Natural killer cell treated with Interleukin-12 subunit alpha and Interleukin-12 subunit beta and Interleukin-15 and Interleukin-18, amount 100 ng/mL, for 72 hours (primary cell): ENCODE measurements at regions not wholly inside any gene's neighbourhood (a gene's known extent, or its start where the extent isn't known, plus 50 kb on each side); places are given as distances from the start of the nearest gene placed in this dataset.
"Not testable (repeated sequence)": the region's sequence is repeated elsewhere in the genome, so short reads cannot be mapped to it uniquely, and the experiment has no call there.

Experiments used
- ATAC-seq, 2 donors: fragments of 150-1000 bp; cut with Tn5 transposase in 1 of 2; sonication (Bioruptor Pico), chemical (Tn5 transposase) in 1 of 2; 2 replicates each; pipeline ENCODE4 v1.10.0; 2021
- DNase-seq: peaks from one replicate; pipeline ENCODE4 v3.0.0; 2022; ENCODE audit warnings: low spot score
- H3K27ac Mint-ChIP-seq, 2 donors: 1 replicate in 1 of 2; 2 replicates in 1 of 2; pipeline ENCODE4 v1.8.0; 2022; ENCODE audit warnings: mixed read lengths in 2 of 2, mild to moderate bottlenecking in 1 of 2, moderate library complexity in 1 of 2
- H3K27me3 Mint-ChIP-seq, 2 donors: 1 replicate in 1 of 2; 2 replicates in 1 of 2; pipeline ENCODE4 v1.8.0; 2022; ENCODE audit warnings: mixed read lengths in 2 of 2
- H3K36me3 Mint-ChIP-seq: one replicate; pipeline ENCODE4 v1.8.0; 2022; ENCODE audit warnings: mixed read lengths
- H3K4me1 Mint-ChIP-seq, 2 donors: 1 replicate in 1 of 2; 2 replicates in 1 of 2; pipeline ENCODE4 v1.8.0; 2022; ENCODE audit warnings: low read depth in 2 of 2, mixed read lengths in 2 of 2, mild to moderate bottlenecking in 1 of 2
- H3K4me3 Mint-ChIP-seq: one replicate; pipeline ENCODE4 v1.8.0; 2022; ENCODE audit warnings: mixed read lengths
- H3K9me3 Mint-ChIP-seq: 2 replicates; pipeline ENCODE4 v1.8.0; 2022; ENCODE audit warnings: mixed read lengths

GRCh38 chr4:101655857-101656256, 134.7 kb upstream of the BANK1 start:
- Mint-ChIP-seq H3K27me3 (peaks cover 3 to 30% of the 10 kb centered on the region in 2 donors), H3K4me1 (no peaks in the 10 kb centered on the region)

GRCh38 chr4:101655005-101655404, 135.5 kb upstream of the BANK1 start:
- ATAC-seq (no peak), DNase-seq (no peak)
- Mint-ChIP-seq H3K27ac (no peak overlapping the region), H3K4me3 (no peak overlapping the region), H3K36me3 (no peaks in the 10 kb centered on the region), H3K27me3 (peaks cover 3 to 30% of the 10 kb centered on the region in 2 donors), H3K4me1 (no peaks in the 10 kb centered on the region), H3K9me3 (no peaks in the 10 kb centered on the region)

More at GRCh38 chr4:101655857-101656256, 134.7 kb upstream of the BANK1 start:
- no peaks in the 10 kb centered on the region for H3K9me3 Mint-ChIP-seq
- H3K36me3 Mint-ChIP-seq: no peaks in the 10 kb centered on the region
- ATAC-seq (no peak), DNase-seq (no peak)
- no peak overlapping the region for H3K4me3 Mint-ChIP-seq
- no peak overlapping the region for H3K27ac Mint-ChIP-seq

- Mint-ChIP-seq H3K27me3 (peaks cover 11 to 43% of the 10 kb centered on the region in 2 donors), H3K4me3 (no peak overlapping the region), H3K27ac (no peak overlapping the region), H3K9me3 (no peaks in the 10 kb centered on the region), H3K36me3 (no peaks in the 10 kb centered on the region), H3K4me1 (no peaks in the 10 kb centered on the region)
- no peak for ATAC-seq
- DNase-seq: no peak
Observed at GRCh38 chr4:101651778-101652177, 138.8 kb upstream of the BANK1 start.

DNA sequence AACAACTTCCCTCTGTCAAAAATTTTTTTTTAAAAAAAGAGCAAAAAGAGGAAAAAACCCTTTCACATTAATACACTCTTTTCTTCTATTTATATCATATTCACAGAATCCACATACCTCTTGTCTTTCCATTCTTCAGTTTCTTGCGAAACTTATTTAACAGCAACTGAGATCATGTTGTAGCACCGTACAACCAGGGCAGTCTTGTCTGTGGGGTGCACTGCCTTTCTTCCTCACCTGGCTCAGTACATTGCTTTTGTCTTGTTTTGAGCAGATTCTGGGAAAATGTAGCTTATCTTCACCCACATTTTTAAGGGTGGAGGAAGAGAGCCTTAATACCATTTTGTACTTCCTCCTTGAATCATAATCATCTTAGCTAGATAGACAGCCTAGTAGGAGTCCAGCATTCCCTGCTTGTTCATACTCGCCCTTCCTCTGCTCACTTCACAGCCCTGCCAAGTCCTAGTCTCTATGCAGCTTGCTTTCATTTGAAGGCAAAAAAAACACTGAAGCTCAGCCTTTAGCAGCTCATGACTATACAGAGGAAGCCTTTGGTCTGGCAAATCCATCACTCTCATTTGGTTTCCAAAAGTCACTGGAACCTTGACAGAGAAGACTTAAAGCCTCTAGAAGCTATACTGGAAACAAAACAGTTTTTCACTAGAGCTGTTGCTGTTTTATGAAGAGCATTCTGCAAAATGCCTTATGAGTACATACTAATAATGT, 140.6 kb upstream of the BANK1 start:
- Mint-ChIP-seq H3K4me1 (no peaks in the 10 kb centered on the region), H3K36me3 (no peaks in the 10 kb centered on the region), H3K27ac (no peak overlapping the region), H3K4me3 (no peak overlapping the region), H3K9me3 (no peaks in the 10 kb centered on the region), H3K27me3 (peaks cover 17 to 45% of the 10 kb centered on the region in 2 donors)
- no peak for DNase-seq
- no peak for ATAC-seq

DNA sequence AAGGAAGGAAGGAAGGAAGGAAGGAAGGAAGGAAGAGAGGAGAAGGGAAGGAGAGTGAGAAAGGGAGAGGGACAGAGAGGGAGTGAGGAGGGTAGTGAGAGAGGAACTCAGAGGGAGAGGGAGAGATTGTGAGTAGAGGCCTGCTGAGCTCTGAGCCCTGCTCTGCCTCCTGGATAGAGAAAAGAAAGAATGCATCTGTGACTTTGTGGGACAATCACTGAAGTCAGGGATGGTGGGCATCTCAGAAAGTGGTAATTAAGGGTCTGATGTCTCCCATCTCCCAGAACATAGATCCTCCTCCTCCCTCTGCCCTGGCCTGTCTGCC, 142.9 kb upstream of the BANK1 start:
- Mint-ChIP-seq H3K36me3 (no peaks in the 10 kb centered on the region), H3K27me3 (peaks cover 21 to 51% of the 10 kb centered on the region in 2 donors), H3K27ac (no peak overlapping the region), H3K4me1 (no peaks in the 10 kb centered on the region), H3K9me3 (no peaks in the 10 kb centered on the region), H3K4me3 (no peak overlapping the region)
- DNase-seq: no peak
- no peak for ATAC-seq

GRCh38 chr4:101644516-101644915, 146.0 kb upstream of the BANK1 start:
- ATAC-seq (no peak), DNase-seq (no peak)
- Mint-ChIP-seq H3K4me1 (no peaks in the 10 kb centered on the region), H3K4me3 (no peak overlapping the region), H3K9me3 (no peaks in the 10 kb centered on the region), H3K27ac (no peak overlapping the region), H3K27me3 (peaks cover 27 to 44% of the 10 kb centered on the region in 2 donors), H3K36me3 (no peaks in the 10 kb centered on the region)

GRCh38 chr4:101643186-101643837, 147.2 kb upstream of the BANK1 start:
- no peak for DNase-seq
- Mint-ChIP-seq H3K27ac (no peak overlapping the region), H3K27me3 (peaks cover 25 to 37% of the 10 kb centered on the region in 2 donors), H3K4me3 (no peak overlapping the region), H3K4me1 (no peaks in the 10 kb centered on the region), H3K9me3 (no peaks in the 10 kb centered on the region), H3K36me3 (no peaks in the 10 kb centered on the region)
- no peak for ATAC-seq

DNA sequence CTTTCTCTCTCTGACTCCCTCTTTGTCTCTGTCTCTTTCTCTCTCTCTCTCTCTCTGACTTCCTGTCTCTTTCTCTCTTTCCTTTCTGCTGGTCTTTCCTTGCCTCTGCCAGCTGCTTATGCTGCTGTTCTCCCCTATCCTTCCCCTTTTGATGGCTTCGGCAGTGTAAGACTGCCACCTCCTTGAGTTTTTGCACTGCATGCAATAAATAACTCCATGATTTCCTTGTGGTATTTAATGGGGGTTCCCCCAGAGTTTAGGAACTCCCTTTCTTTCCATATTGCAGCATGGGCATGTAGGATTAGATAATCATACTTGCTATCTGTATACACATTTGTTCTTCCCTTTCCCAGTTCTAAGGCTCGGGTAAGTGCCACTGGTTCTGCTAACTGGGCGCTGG, 157.8 kb upstream of the BANK1 start:
- not testable (repeated sequence) for H3K27ac Mint-ChIP-seq, H3K4me1 Mint-ChIP-seq, ATAC-seq, H3K36me3 Mint-ChIP-seq, H3K9me3 Mint-ChIP-seq, H3K4me3 Mint-ChIP-seq, DNase-seq, H3K27me3 Mint-ChIP-seq

- Mint-ChIP-seq H3K9me3 (peaks cover 5% of the 10 kb centered on the region), H3K4me3 (no peak overlapping the region), H3K27me3 (peaks cover 11 to 17% of the 10 kb centered on the region in 2 donors), H3K36me3 (peaks cover 5% of the 10 kb centered on the region), H3K4me1 (no peaks in the 10 kb centered on the region), H3K27ac (no peak overlapping the region)
- ATAC-seq: no peak
- no peak for DNase-seq
Observed at GRCh38 chr4:101630319-101630986, 160.1 kb upstream of the BANK1 start.

DNA sequence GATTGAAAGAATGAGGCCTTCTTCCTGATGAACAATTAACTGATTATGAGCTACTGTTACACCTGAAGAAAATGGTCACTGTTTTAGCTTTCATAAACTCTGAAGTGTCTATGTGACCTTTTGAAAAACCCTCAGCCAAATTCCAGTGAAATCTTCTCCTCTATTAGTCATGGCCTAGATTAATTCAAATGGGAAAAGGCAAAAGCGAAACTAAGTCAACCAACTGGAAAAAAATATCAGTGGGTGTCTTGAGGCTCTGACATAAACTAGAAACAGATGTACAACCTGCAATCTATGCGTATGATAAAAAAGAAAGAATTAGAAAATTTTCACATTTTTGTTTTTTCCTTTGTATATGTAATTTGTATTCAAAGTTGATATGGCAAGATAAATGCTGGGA, 169.4 kb upstream of the BANK1 start:
- H3K4me3 Mint-ChIP-seq: no peak overlapping the region
- no peak overlapping the region for H3K27ac Mint-ChIP-seq
- H3K27me3 Mint-ChIP-seq: peaks cover 0 to 6% of the 10 kb centered on the region in 2 donors
- DNase-seq: no peak
- H3K9me3 Mint-ChIP-seq: no peaks in the 10 kb centered on the region
- no peaks in the 10 kb centered on the region for H3K4me1 Mint-ChIP-seq
- no peak for ATAC-seq
- H3K36me3 Mint-ChIP-seq: no peaks in the 10 kb centered on the region

DNA sequence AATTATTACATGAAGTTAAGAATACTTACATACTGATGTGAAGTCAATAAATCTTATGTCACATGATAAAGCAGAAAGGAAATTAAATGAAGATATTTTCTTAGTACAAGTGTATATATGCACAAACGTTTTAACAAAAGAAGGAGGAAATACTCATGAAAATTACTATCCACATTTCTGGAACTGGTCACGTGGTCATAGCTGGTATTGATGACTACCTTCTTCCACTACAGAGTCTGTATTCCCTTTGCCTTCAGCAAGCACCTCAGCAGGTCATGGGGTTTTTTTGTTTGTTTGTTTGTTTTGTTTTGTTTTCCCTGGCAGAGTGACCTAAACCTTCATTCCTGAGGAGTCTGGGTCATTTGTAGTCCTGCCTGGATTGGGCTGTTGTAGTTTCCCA, 174.9 kb upstream of the BANK1 start:
- Mint-ChIP-seq H3K27me3 (no peaks in the 10 kb centered on the region), H3K4me1 (no peaks in the 10 kb centered on the region), H3K27ac (no peak overlapping the region), H3K9me3 (no peaks in the 10 kb centered on the region), H3K36me3 (no peaks in the 10 kb centered on the region), H3K4me3 (no peak overlapping the region)
- DNase-seq (no peak), ATAC-seq (no peak)

- not testable (repeated sequence) for H3K36me3 Mint-ChIP-seq, H3K4me1 Mint-ChIP-seq, H3K9me3 Mint-ChIP-seq, H3K4me3 Mint-ChIP-seq, ATAC-seq, DNase-seq, H3K27ac Mint-ChIP-seq, H3K27me3 Mint-ChIP-seq
Observed at GRCh38 chr4:101606989-101607388, 183.5 kb upstream of the BANK1 start.

DNA sequence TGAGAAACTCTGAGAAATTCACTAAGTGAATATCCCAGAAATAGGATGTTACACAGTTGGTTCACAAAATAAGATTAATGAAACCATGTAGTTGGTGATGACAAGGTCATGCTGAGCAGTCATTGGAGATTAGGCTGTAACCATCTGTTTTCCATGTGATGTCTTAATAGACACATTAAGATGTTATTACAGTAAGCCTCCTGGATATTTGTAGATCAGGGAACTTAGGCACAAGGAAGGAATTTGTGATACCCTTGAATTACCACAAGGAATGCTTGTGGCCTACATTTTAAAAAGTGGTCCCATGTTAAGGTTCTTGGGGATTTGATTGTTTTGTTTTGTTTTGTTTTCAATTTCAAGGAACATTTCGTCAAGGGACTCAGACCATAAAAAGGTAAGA, 185.6 kb upstream of the BANK1 start:
- Mint-ChIP-seq H3K4me1 (no peaks in the 10 kb centered on the region), H3K27ac (no peak overlapping the region), H3K9me3 (no peaks in the 10 kb centered on the region), H3K4me3 (no peak overlapping the region), H3K27me3 (no peaks in the 10 kb centered on the region), H3K36me3 (no peaks in the 10 kb centered on the region)
- no peak for ATAC-seq
- no peak for DNase-seq

GRCh38 chr4:101600287-101600686, 190.2 kb upstream of the BANK1 start:
- no peaks in the 10 kb centered on the region for H3K36me3 Mint-ChIP-seq
- no peaks in the 10 kb centered on the region for H3K9me3 Mint-ChIP-seq
- H3K27ac Mint-ChIP-seq: no peak overlapping the region
- ATAC-seq (no peak), DNase-seq (no peak)
- no peak overlapping the region for H3K4me3 Mint-ChIP-seq
- peaks cover 0 to 4% of the 10 kb centered on the region in 2 donors for H3K4me1 Mint-ChIP-seq
- H3K27me3 Mint-ChIP-seq: no peaks in the 10 kb centered on the region
